Endothelial cell (in vitro differentiated cells): ENCODE measurements at regions not wholly inside any gene's neighbourhood (a gene's known extent, or its start where the extent isn't known, plus 50 kb on each side); places are given as distances from the start of the nearest gene placed in this dataset.

Experiments
- DNase-seq: peaks from one replicate; pipeline ENCODE4 v3.0.0; 2021; ENCODE audit warnings: low spot score
- H3K27ac Mint-ChIP-seq: one replicate; pipeline ENCODE4 v1.8.0; 2021; ENCODE audit warnings: mixed read lengths, inconsistent platforms; ENCODE audit not compliant: unreplicated experiment
- H3K27me3 Mint-ChIP-seq: one replicate; pipeline ENCODE4 v1.8.0; 2021; ENCODE audit warnings: mild to moderate bottlenecking, moderate library complexity, mixed read lengths, inconsistent platforms; ENCODE audit not compliant: unreplicated experiment
- H3K36me3 Mint-ChIP-seq: one replicate; pipeline ENCODE4 v1.8.0; 2021; ENCODE audit warnings: mild to moderate bottlenecking, low read depth, mixed read lengths, inconsistent platforms; ENCODE audit not compliant: unreplicated experiment
- H3K4me1 Mint-ChIP-seq: one replicate; pipeline ENCODE4 v1.8.0; 2021; ENCODE audit warnings: mild to moderate bottlenecking, mixed read lengths, inconsistent platforms; ENCODE audit not compliant: unreplicated experiment
- H3K4me3 Mint-ChIP-seq: one replicate; pipeline ENCODE4 v1.8.0; 2021; ENCODE audit warnings: mild to moderate bottlenecking, mixed read lengths, inconsistent platforms; ENCODE audit not compliant: unreplicated experiment
- H3K9me3 Mint-ChIP-seq: one replicate; pipeline ENCODE4 v1.8.0; 2021; ENCODE audit warnings: mixed read lengths, inconsistent platforms; ENCODE audit not compliant: unreplicated experiment
- CTCF ChIP-seq: fragments of 200-600 bp; sonication (generic); IDR thresholded peaks from one replicate; pipeline ENCODE4 v1.5.0; 2021; ENCODE audit warnings: antibody characterized with exemption; ENCODE audit not compliant: unreplicated experiment

GRCh38 chrX:38935561-38935960, 134.3 kb downstream of the MID1IP1 start:
- Mint-ChIP-seq H3K9me3 (no peaks in the 10 kb centered on the region), H3K27me3 (peaks cover 4% of the 10 kb centered on the region), H3K27ac (no peak overlapping the region), H3K4me1 (no peaks in the 10 kb centered on the region), H3K36me3 (no peaks in the 10 kb centered on the region), H3K4me3 (no peak overlapping the region)
- TF ChIP-seq CTCF, result no peak
- DNase-seq, result no peak

- Mint-ChIP-seq H3K9me3 (no peaks in the 10 kb centered on the region), H3K4me1 (no peaks in the 10 kb centered on the region), H3K27ac (no peak overlapping the region), H3K4me3 (no peak overlapping the region), H3K36me3 (no peaks in the 10 kb centered on the region), H3K27me3 (no peaks in the 10 kb centered on the region)
- no peak for TF ChIP-seq CTCF
- no peak for DNase-seq
These were observed 136.1 kb downstream of the MID1IP1 start for GRCh38 chrX:38937400-38937799.

GRCh38 chrX:38937926-38938325, 136.7 kb downstream of the MID1IP1 start:
- DNase-seq, result no peak
- H3K4me1 Mint-ChIP-seq, result no peaks in the 10 kb centered on the region
- H3K9me3 Mint-ChIP-seq, result no peaks in the 10 kb centered on the region
- H3K27me3 Mint-ChIP-seq, result no peaks in the 10 kb centered on the region
- no peak for TF ChIP-seq CTCF
- no peak overlapping the region for H3K4me3 Mint-ChIP-seq
- no peak overlapping the region for H3K27ac Mint-ChIP-seq
- H3K36me3 Mint-ChIP-seq, result no peaks in the 10 kb centered on the region

GRCh38 chrX:38939067-38939466, 137.8 kb downstream of the MID1IP1 start:
- TF ChIP-seq CTCF, result no peak
- Mint-ChIP-seq H3K27ac (no peak overlapping the region), H3K9me3 (no peaks in the 10 kb centered on the region), H3K36me3 (no peaks in the 10 kb centered on the region), H3K4me3 (no peak overlapping the region), H3K27me3 (no peaks in the 10 kb centered on the region), H3K4me1 (no peaks in the 10 kb centered on the region)
- DNase-seq, result no peak

- Mint-ChIP-seq H3K36me3 (no peaks in the 10 kb centered on the region), H3K9me3 (no peaks in the 10 kb centered on the region), H3K27me3 (no peaks in the 10 kb centered on the region), H3K4me1 (no peaks in the 10 kb centered on the region), H3K27ac (no peak overlapping the region), H3K4me3 (no peak overlapping the region)
- DNase-seq, result no peak
- TF ChIP-seq CTCF, result no peak
These were observed 139.3 kb downstream of the MID1IP1 start for GRCh38 chrX:38940547-38940946.
